ENCODE measurements at regions not wholly inside any gene's neighbourhood (a gene's known extent, or its start where the extent isn't known, plus 50 kb on each side); places are given as distances from the start of the nearest gene placed in this dataset.

GRCh38 chr6:170232186-170233002, 58.5 kb downstream of the DLL1 start:
- H3K36me3 ChIP-seq (ENCODE audit: control insufficient read depth, insufficient read depth, low read length): no peaks in the 10 kb centered on the region
- H3K9ac ChIP-seq (ENCODE audit: low read length): no peak overlapping the region
- H3K27me3 ChIP-seq (ENCODE audit: control insufficient read depth, insufficient read depth, low read length): no peaks in the 10 kb centered on the region
- H3K4me1 ChIP-seq (ENCODE audit: control insufficient read depth, insufficient read depth, low read length): no peaks in the 10 kb centered on the region
- H3K4me3 ChIP-seq (ENCODE audit: low read length): no peak overlapping the region
- H3K27ac ChIP-seq (ENCODE audit: low read depth, low read length): no peak overlapping the region

- Histone ChIP-seq H3K27ac (ENCODE audit: low read depth, low read length) (no peak overlapping the region), H3K36me3 (ENCODE audit: control insufficient read depth, insufficient read depth, low read length) (no peaks in the 10 kb centered on the region), H3K4me3 (ENCODE audit: low read length) (no peak overlapping the region), H3K9ac (ENCODE audit: low read length) (no peak overlapping the region), H3K27me3 (ENCODE audit: control insufficient read depth, insufficient read depth, low read length) (no peaks in the 10 kb centered on the region), H3K4me1 (ENCODE audit: control insufficient read depth, insufficient read depth, low read length) (no peaks in the 10 kb centered on the region)
These were observed 59.3 kb downstream of the DLL1 start for GRCh38 chr6:170231293-170232185.

DNA sequence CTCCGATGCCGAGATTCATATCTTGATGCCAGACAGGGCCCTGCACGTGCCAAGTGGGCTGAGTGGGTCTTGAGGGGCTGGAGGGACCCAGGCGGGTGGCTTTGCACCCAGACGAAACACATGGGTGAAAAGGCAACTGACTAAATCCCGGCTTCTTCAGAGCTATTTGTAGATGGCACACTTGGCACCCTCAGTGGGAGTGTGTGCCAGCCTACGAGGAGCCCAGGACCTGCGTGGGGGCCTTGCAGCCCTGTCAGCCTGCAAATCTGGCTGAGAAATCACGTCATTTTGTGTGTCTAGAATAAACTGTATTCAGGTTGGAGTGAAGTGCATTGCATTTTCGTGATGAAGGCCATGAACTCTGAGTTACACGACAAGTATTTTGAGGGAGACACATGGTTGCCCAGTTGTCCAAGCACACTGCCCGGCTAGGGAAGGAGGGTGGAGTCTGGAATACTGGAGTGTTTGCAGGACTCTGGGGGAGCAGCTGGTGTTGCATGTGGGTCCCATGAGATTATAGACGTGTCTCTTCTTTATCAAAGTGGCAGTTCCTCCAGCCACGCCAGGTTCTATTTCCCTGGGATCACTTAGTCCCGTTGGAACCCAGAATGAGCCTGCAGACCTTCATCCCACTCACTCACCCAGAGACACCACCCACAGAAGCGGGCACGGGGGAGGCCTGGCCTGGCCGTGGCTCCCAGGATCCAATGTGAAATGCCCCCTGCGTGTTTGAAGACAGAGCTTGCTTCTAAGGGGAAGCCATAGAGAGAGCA, 60.2 kb downstream of the DLL1 start:
- Histone ChIP-seq H3K27me3 (ENCODE audit: control insufficient read depth, insufficient read depth, low read length) (no peaks in the 10 kb centered on the region), H3K4me3 (ENCODE audit: low read length) (no peak overlapping the region), H3K36me3 (ENCODE audit: control insufficient read depth, insufficient read depth, low read length) (no peaks in the 10 kb centered on the region), H3K27ac (ENCODE audit: low read depth, low read length) (no peak overlapping the region), H3K4me1 (ENCODE audit: control insufficient read depth, insufficient read depth, low read length) (no peaks in the 10 kb centered on the region), H3K9ac (ENCODE audit: low read length) (no peak overlapping the region)

DNA sequence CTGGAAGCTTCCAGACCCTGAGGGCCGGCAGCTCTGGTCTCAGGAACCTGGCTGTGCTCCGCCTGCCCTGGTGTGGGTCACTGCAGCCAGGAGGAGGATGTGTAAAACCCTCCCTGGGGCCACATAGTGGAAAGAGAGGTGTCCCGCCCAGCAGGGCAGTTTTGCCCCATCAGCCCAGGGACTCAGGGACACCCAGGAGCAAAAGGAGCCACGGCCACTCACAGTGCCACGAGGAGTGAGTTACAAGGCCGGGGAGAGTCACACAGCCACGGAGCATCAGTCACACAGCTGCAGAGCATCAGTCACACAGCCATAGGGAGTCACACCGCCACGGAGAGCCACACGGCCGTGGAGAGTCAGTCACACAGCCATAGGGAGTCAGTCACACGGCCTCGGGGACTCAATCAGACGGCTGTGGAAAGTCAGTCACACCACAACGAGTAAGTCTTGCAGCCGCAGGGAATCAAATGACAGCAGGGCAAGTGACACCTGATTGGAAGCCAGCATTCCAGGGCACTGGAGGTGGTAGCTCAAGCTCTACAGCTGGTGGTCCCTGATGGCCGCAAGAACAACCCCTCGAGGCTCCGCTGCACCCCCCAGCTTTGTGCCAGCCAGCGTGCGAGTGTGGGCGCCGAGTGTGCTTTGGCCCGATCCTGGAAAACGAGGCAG, 60.9 kb downstream of the DLL1 start:
- Histone ChIP-seq H3K27ac (ENCODE audit: low read depth, low read length) (no peak overlapping the region), H3K36me3 (ENCODE audit: control insufficient read depth, insufficient read depth, low read length) (no peaks in the 10 kb centered on the region), H3K4me3 (ENCODE audit: low read length) (no peak overlapping the region), H3K4me1 (ENCODE audit: control insufficient read depth, insufficient read depth, low read length) (no peaks in the 10 kb centered on the region), H3K9ac (ENCODE audit: low read length) (no peak overlapping the region), H3K27me3 (ENCODE audit: control insufficient read depth, insufficient read depth, low read length) (no peaks in the 10 kb centered on the region)

GRCh38 chr6:170229396-170229795, 61.5 kb downstream of the DLL1 start:
- no peak overlapping the region for H3K27ac ChIP-seq (ENCODE audit: low read depth, low read length)

DNA sequence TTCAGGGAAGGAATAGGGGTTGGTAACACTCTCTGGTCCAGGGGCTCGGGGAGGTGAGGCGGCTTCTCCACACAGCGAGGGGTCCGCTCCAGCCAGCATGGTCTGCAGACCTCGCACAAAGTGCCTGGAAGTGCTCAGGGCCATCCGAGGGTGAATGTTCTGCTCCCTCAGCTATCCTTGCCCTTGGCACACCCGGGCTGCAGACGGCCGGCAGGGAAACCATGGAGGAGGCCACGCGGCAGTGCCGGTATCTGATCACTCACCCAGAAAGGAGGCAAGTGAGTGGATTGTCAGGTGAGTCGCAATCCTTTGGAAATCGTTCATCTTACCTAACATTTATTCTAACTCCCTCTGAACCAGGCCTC, 62.0 kb downstream of the DLL1 start:
- Histone ChIP-seq H3K9ac (ENCODE audit: low read length) (no peak overlapping the region), H3K36me3 (ENCODE audit: control insufficient read depth, insufficient read depth, low read length) (no peaks in the 10 kb centered on the region), H3K27me3 (ENCODE audit: control insufficient read depth, insufficient read depth, low read length) (no peaks in the 10 kb centered on the region), H3K27ac (ENCODE audit: low read depth, low read length) (no peak overlapping the region), H3K4me3 (ENCODE audit: low read length) (no peak overlapping the region), H3K4me1 (ENCODE audit: control insufficient read depth, insufficient read depth, low read length) (no peaks in the 10 kb centered on the region)

More at GRCh38 chr6:170229396-170229795, 61.5 kb downstream of the DLL1 start:
- Histone ChIP-seq H3K4me1 (ENCODE audit: control insufficient read depth, insufficient read depth, low read length) (no peaks in the 10 kb centered on the region), H3K4me3 (ENCODE audit: low read length) (no peak overlapping the region), H3K9ac (ENCODE audit: low read length) (no peak overlapping the region), H3K36me3 (ENCODE audit: control insufficient read depth, insufficient read depth, low read length) (no peaks in the 10 kb centered on the region), H3K27me3 (ENCODE audit: control insufficient read depth, insufficient read depth, low read length) (no peaks in the 10 kb centered on the region)

DNA sequence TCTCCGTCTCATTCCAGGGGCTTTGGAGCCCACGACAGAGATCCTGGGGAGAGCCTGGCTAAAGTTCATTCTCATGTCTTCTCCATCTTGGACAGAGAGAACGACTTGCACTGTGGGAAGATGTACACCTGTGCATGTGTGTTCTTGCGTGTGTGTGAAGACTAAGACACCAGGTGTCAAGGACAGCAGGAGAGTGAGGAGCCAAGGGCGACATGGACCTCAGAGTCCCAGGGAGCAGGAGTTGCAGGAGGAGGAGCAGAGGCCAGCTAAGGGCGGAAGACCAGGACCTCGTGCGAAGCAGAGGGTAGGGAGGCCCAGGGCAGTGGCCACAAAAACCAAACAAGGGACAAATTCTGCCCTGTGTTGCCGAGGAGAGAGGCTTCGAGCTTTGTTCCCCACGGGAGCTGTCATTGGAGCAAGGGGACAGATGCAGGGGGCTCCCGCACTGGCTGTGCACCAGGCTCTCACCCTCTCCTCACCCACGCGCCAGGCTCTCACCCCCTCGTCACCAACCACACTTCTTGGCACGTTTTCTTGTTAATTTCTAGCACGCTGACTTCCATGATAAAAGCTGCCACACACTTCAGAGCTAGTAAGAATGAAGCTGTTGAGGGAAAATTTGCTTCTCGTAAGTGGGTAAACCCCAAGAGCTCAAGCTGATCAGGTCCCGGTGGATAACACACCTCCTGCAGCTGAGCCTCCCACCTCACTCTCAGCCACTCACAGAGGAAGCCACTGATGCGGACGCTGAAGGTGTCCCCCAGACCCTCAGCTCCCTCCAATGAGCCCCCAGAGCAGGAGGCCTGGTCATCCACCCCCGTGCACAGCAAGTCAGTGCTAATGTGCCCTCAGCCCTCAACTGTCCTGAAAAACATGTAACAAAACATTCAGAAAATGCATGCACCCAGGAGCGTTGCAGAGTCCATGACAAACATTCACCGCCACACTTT, 62.6 kb downstream of the DLL1 start:
- no peaks in the 10 kb centered on the region for H3K27me3 ChIP-seq (ENCODE audit: control insufficient read depth, insufficient read depth, low read length)
- H3K4me1 ChIP-seq (ENCODE audit: control insufficient read depth, insufficient read depth, low read length): no peaks in the 10 kb centered on the region
- no peak overlapping the region for H3K27ac ChIP-seq (ENCODE audit: low read depth, low read length)
- no peak overlapping the region for H3K9ac ChIP-seq (ENCODE audit: low read length)
- no peak overlapping the region for H3K4me3 ChIP-seq (ENCODE audit: low read length)
- no peaks in the 10 kb centered on the region for H3K36me3 ChIP-seq (ENCODE audit: control insufficient read depth, insufficient read depth, low read length)

DNA sequence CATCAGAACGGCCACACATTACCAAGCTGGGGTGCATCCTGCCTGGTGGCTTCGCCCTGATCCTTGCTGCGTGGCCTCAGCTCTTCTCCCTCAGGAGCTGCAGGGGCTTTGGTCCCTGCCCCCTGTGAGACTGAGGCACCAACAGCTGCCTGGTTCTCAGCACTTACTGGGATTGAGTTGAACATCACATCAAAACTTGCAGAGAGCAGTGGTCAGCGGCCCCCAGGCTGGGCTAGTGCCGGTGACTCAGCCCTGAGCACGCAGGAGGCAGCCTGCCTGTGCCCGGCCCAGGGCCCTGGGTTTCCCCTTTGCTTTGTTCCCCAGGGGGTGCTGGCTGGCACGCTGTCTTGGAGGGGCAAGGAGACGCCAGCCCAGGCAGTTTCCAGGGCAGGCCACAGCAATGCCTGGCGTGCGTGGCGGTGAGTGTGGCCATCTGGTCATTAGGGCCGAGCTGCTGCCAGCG, 63.3 kb downstream of the DLL1 start:
- H3K9ac ChIP-seq (ENCODE audit: low read length): no peak overlapping the region
- no peak overlapping the region for H3K4me3 ChIP-seq (ENCODE audit: low read length)
- no peaks in the 10 kb centered on the region for H3K36me3 ChIP-seq (ENCODE audit: control insufficient read depth, insufficient read depth, low read length)
- H3K27me3 ChIP-seq (ENCODE audit: control insufficient read depth, insufficient read depth, low read length): no peaks in the 10 kb centered on the region
- no peaks in the 10 kb centered on the region for H3K4me1 ChIP-seq (ENCODE audit: control insufficient read depth, insufficient read depth, low read length)
- H3K27ac ChIP-seq (ENCODE audit: low read depth, low read length): no peak overlapping the region

- Histone ChIP-seq H3K9ac (ENCODE audit: low read length) (no peak overlapping the region), H3K27ac (ENCODE audit: low read depth, low read length) (no peak overlapping the region), H3K4me3 (ENCODE audit: low read length) (no peak overlapping the region), H3K36me3 (ENCODE audit: control insufficient read depth, insufficient read depth, low read length) (no peaks in the 10 kb centered on the region), H3K27me3 (ENCODE audit: control insufficient read depth, insufficient read depth, low read length) (no peaks in the 10 kb centered on the region), H3K4me1 (ENCODE audit: control insufficient read depth, insufficient read depth, low read length) (no peaks in the 10 kb centered on the region)
These were observed 64.2 kb downstream of the DLL1 start for GRCh38 chr6:170226647-170227046.

DNA sequence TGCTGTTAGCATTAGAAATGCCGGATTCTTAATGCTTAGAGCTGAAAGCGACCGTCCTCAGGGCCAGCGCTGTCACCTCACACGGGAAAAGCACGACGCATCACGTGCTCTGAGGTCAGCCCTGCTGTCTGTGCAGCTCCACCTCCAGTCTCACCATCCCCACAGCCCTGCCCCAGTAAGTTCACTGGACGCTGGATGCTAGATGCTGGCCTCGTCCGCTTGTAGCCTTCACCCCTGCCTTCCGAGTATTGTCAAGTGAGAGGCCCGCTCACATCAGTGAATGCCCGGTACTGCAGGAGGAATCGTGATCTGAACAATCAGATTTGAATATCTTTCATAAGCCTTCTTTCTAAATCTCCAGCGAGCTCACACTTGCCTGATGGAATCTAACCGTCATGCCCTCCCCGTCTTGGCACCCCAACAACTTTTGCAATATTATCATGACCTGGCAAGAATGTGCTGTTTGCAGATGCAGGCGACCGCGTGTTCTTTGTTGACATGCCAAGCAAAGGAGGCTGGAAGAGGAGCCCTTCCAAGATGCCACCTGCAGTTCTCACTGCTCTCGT, 64.9 kb downstream of the DLL1 start:
- no peak overlapping the region for H3K4me3 ChIP-seq (ENCODE audit: low read length)
- no peaks in the 10 kb centered on the region for H3K27me3 ChIP-seq (ENCODE audit: control insufficient read depth, insufficient read depth, low read length)
- H3K4me1 ChIP-seq (ENCODE audit: control insufficient read depth, insufficient read depth, low read length): no peaks in the 10 kb centered on the region
- no peak overlapping the region for H3K9ac ChIP-seq (ENCODE audit: low read length)
- no peak overlapping the region for H3K27ac ChIP-seq (ENCODE audit: low read depth, low read length)
- H3K36me3 ChIP-seq (ENCODE audit: control insufficient read depth, insufficient read depth, low read length): no peaks in the 10 kb centered on the region

Measured in rectal smooth muscle tissue (tissue), 1 donor.